ENCODE measurements at regions not wholly inside any gene's neighbourhood (a gene's known extent, or its start where the extent isn't known, plus 50 kb on each side); places are given as distances from the start of the nearest gene placed in this dataset.

- no peaks in the 10 kb centered on the region for H3K27me3 Mint-ChIP-seq
- H3K9me3 Mint-ChIP-seq, result peaks cover 0 to 16% (median 2%) of the 10 kb centered on the region in 11 donors
- Histone ChIP-seq H3K4me3 (ENCODE audit: low read length) (no peak overlapping the region), H3K9me3 (ENCODE audit: control insufficient read depth in 2 of 3, low read length in 3 of 3) (peaks cover 0 to 4% (median 0%) of the 10 kb centered on the region in 3 experiments), H3K4me1 (ENCODE audit: control insufficient read depth in 2 of 2, insufficient read depth in 2 of 2, low read length in 2 of 2) (no peaks in the 10 kb centered on the region), H3K27ac (ENCODE audit: low read depth, low read length) (no peak overlapping the region), H3K36me3 (ENCODE audit: control insufficient read depth in 2 of 3, insufficient read depth in 3 of 3, low read length in 3 of 3) (no peaks in the 10 kb centered on the region), H3K27me3 (ENCODE audit: control insufficient read depth in 2 of 2, insufficient read depth in 2 of 2, low read length in 2 of 2) (no peaks in the 10 kb centered on the region)
- no peak for DNase-seq
- ATAC-seq, result no peak
- H3K4me3 Mint-ChIP-seq, result no peak overlapping the region
- peaks cover 0 to 3% (median 0%) of the 10 kb centered on the region in 7 donors for H3K4me1 Mint-ChIP-seq
- peaks cover 0 to 4% (median 2%) of the 10 kb centered on the region in 5 donors for H3K36me3 Mint-ChIP-seq
- no peak overlapping the region for H3K27ac Mint-ChIP-seq
- CTCF ChIA-PET, result no interaction called here
- POLR2A ChIA-PET, result no interaction called here
- intact Hi-C loops (cut with micrococcal nuclease), result no loop called here
These were observed 87.9 kb upstream of the COL5A2 start for GRCh38 chr2:189267491-189267890.

GRCh38 chr2:189267925-189268579 is 88.5 kb upstream of the COL5A2 start:
- no peak overlapping the region for H3K27ac Mint-ChIP-seq
- POLR2A ChIA-PET, result no interaction called here
- ATAC-seq (no peak), DNase-seq (no peak)
- peaks cover 0 to 4% (median 0%) of the 10 kb centered on the region in 3 experiments for H3K9me3 ChIP-seq (ENCODE audit: control insufficient read depth in 2 of 3, low read length in 3 of 3)
- peaks cover 0 to 3% (median 0%) of the 10 kb centered on the region in 7 donors for H3K4me1 Mint-ChIP-seq
- no peaks in the 10 kb centered on the region for H3K27me3 Mint-ChIP-seq
- H3K4me1 ChIP-seq (ENCODE audit: control insufficient read depth in 2 of 2, insufficient read depth in 2 of 2, low read length in 2 of 2), result no peaks in the 10 kb centered on the region
- H3K36me3 ChIP-seq (ENCODE audit: control insufficient read depth in 2 of 3, insufficient read depth in 3 of 3, low read length in 3 of 3), result no peaks in the 10 kb centered on the region
- H3K27ac ChIP-seq (ENCODE audit: low read depth, low read length), result no peak overlapping the region
- H3K9me3 Mint-ChIP-seq, result peaks cover 0 to 16% (median 2%) of the 10 kb centered on the region in 11 donors
- CTCF ChIA-PET, result no interaction called here
- intact Hi-C loops (cut with micrococcal nuclease), result no loop called here
- peaks cover 0 to 4% (median 2%) of the 10 kb centered on the region in 5 donors for H3K36me3 Mint-ChIP-seq
- no peaks in the 10 kb centered on the region for H3K27me3 ChIP-seq (ENCODE audit: control insufficient read depth in 2 of 2, insufficient read depth in 2 of 2, low read length in 2 of 2)
- no peak overlapping the region for H3K4me3 Mint-ChIP-seq
- H3K4me3 ChIP-seq (ENCODE audit: low read length), result no peak overlapping the region

GRCh38 chr2:189268763-189269162 is 89.2 kb upstream of the COL5A2 start:
- no peaks in the 10 kb centered on the region for H3K4me1 ChIP-seq (ENCODE audit: control insufficient read depth in 2 of 2, insufficient read depth in 2 of 2, low read length in 2 of 2)
- no peak overlapping the region for H3K4me3 ChIP-seq (ENCODE audit: low read length)
- no peaks in the 10 kb centered on the region for H3K36me3 ChIP-seq (ENCODE audit: control insufficient read depth in 2 of 3, insufficient read depth in 3 of 3, low read length in 3 of 3)
- H3K27me3 ChIP-seq (ENCODE audit: control insufficient read depth in 2 of 2, insufficient read depth in 2 of 2, low read length in 2 of 2), result no peaks in the 10 kb centered on the region
- H3K9me3 Mint-ChIP-seq, result peaks cover 0 to 16% (median 2%) of the 10 kb centered on the region in 11 donors
- ChIA-PET POLR2A (no interaction called here), CTCF (no interaction called here)
- H3K4me1 Mint-ChIP-seq, result peaks cover 0 to 3% (median 0%) of the 10 kb centered on the region in 7 donors
- H3K36me3 Mint-ChIP-seq, result peaks cover 0 to 4% (median 2%) of the 10 kb centered on the region in 5 donors
- intact Hi-C loops (cut with micrococcal nuclease), result no loop called here
- ATAC-seq (no peak), DNase-seq (no peak)
- H3K27ac Mint-ChIP-seq, result no peak overlapping the region
- H3K4me3 Mint-ChIP-seq, result no peak overlapping the region
- H3K27ac ChIP-seq (ENCODE audit: low read depth, low read length), result no peak overlapping the region
- peaks cover 0 to 4% (median 0%) of the 10 kb centered on the region in 3 experiments for H3K9me3 ChIP-seq (ENCODE audit: control insufficient read depth in 2 of 3, low read length in 3 of 3)
- no peaks in the 10 kb centered on the region for H3K27me3 Mint-ChIP-seq

- H3K4me1 Mint-ChIP-seq, result peaks cover 0 to 3% (median 0%) of the 10 kb centered on the region in 7 donors
- POLR2A ChIA-PET, result no interaction called here
- intact Hi-C loops (cut with micrococcal nuclease), result no loop called here
These were observed 94.2 kb upstream of the COL5A2 start for GRCh38 chr2:189273734-189274133.

GRCh38 chr2:189274361-189274760 is 94.8 kb upstream of the COL5A2 start:
- no peaks in the 10 kb centered on the region for H3K9me3 ChIP-seq (ENCODE audit: control insufficient read depth in 2 of 3, low read length in 3 of 3)
- Mint-ChIP-seq H3K9me3 (peaks cover 0 to 12% (median 2%) of the 10 kb centered on the region in 11 donors), H3K27ac (no peak overlapping the region), H3K27me3 (peaks cover 0 to 1% (median 0%) of the 10 kb centered on the region in 5 donors), H3K4me1 (peaks cover 0 to 1% (median 0%) of the 10 kb centered on the region in 7 donors), H3K4me3 (no peak overlapping the region), H3K36me3 (peaks cover 0 to 2% (median 0%) of the 10 kb centered on the region in 5 donors)
- ATAC-seq (no peak), DNase-seq (no peak)
- H3K36me3 ChIP-seq (ENCODE audit: control insufficient read depth in 2 of 3, insufficient read depth in 3 of 3, low read length in 3 of 3), result no peaks in the 10 kb centered on the region
- no peak overlapping the region for H3K27ac ChIP-seq (ENCODE audit: low read depth, low read length)
- no peak overlapping the region for H3K4me3 ChIP-seq (ENCODE audit: low read length)
- intact Hi-C loops (cut with micrococcal nuclease), result no loop called here
- no peaks in the 10 kb centered on the region for H3K27me3 ChIP-seq (ENCODE audit: control insufficient read depth in 2 of 2, insufficient read depth in 2 of 2, low read length in 2 of 2)
- ChIA-PET CTCF (no interaction called here), POLR2A (no interaction called here)
- H3K4me1 ChIP-seq (ENCODE audit: control insufficient read depth in 2 of 2, insufficient read depth in 2 of 2, low read length in 2 of 2), result no peaks in the 10 kb centered on the region

More at GRCh38 chr2:189273734-189274133, 94.2 kb upstream of the COL5A2 start:
- H3K27ac Mint-ChIP-seq, result no peak overlapping the region
- H3K9me3 Mint-ChIP-seq, result peaks cover 0 to 14% (median 2%) of the 10 kb centered on the region in 11 donors
- peaks cover 0 to 4% (median 0%) of the 10 kb centered on the region in 5 donors for H3K36me3 Mint-ChIP-seq
- H3K27me3 ChIP-seq (ENCODE audit: control insufficient read depth in 2 of 2, insufficient read depth in 2 of 2, low read length in 2 of 2), result no peaks in the 10 kb centered on the region
- no peak overlapping the region for H3K4me3 ChIP-seq (ENCODE audit: low read length)
- no peak for DNase-seq
- no peaks in the 10 kb centered on the region for H3K36me3 ChIP-seq (ENCODE audit: control insufficient read depth in 2 of 3, insufficient read depth in 3 of 3, low read length in 3 of 3)
- CTCF ChIA-PET, result no interaction called here
- H3K9me3 ChIP-seq (ENCODE audit: control insufficient read depth in 2 of 3, low read length in 3 of 3), result no peaks in the 10 kb centered on the region
- H3K4me3 Mint-ChIP-seq, result no peak overlapping the region
- no peak for ATAC-seq
- no peaks in the 10 kb centered on the region for H3K4me1 ChIP-seq (ENCODE audit: control insufficient read depth in 2 of 2, insufficient read depth in 2 of 2, low read length in 2 of 2)
- no peak overlapping the region for H3K27ac ChIP-seq (ENCODE audit: low read depth, low read length)
- peaks cover 0 to 1% (median 0%) of the 10 kb centered on the region in 5 donors for H3K27me3 Mint-ChIP-seq

GRCh38 chr2:189276277-189276676 is 96.7 kb upstream of the COL5A2 start:
- ATAC-seq, result no peak
- Histone ChIP-seq H3K27ac (ENCODE audit: low read depth, low read length) (no peak overlapping the region), H3K9me3 (ENCODE audit: control insufficient read depth in 2 of 3, low read length in 3 of 3) (no peaks in the 10 kb centered on the region), H3K4me1 (ENCODE audit: control insufficient read depth in 2 of 2, insufficient read depth in 2 of 2, low read length in 2 of 2) (no peaks in the 10 kb centered on the region), H3K27me3 (ENCODE audit: control insufficient read depth in 2 of 2, insufficient read depth in 2 of 2, low read length in 2 of 2) (peaks cover 0 to 7% of the 10 kb centered on the region in 2 donors), H3K36me3 (ENCODE audit: control insufficient read depth in 2 of 3, insufficient read depth in 3 of 3, low read length in 3 of 3) (no peaks in the 10 kb centered on the region), H3K4me3 (ENCODE audit: low read length) (no peak overlapping the region)
- intact Hi-C loops (cut with micrococcal nuclease), result no loop called here
- H3K36me3 Mint-ChIP-seq, result no peaks in the 10 kb centered on the region
- no peak for DNase-seq
- no peaks in the 10 kb centered on the region for H3K4me1 Mint-ChIP-seq
- no peak overlapping the region for H3K27ac Mint-ChIP-seq
- peaks cover 0 to 6% (median 1%) of the 10 kb centered on the region in 11 donors for H3K9me3 Mint-ChIP-seq
- no peak overlapping the region for H3K4me3 Mint-ChIP-seq
- ChIA-PET CTCF (no interaction called here), POLR2A (no interaction called here)
- H3K27me3 Mint-ChIP-seq, result peaks cover 0 to 1% (median 0%) of the 10 kb centered on the region in 5 donors

- H3K27me3 ChIP-seq (ENCODE audit: control insufficient read depth in 2 of 2, insufficient read depth in 2 of 2, low read length in 2 of 2), result peaks cover 0 to 7% of the 10 kb centered on the region in 2 donors
- H3K4me3 ChIP-seq (ENCODE audit: low read length), result no peak overlapping the region
- DNase-seq (no peak), ATAC-seq (no peak)
- no peaks in the 10 kb centered on the region for H3K36me3 Mint-ChIP-seq
- peaks cover 0 to 6% (median 0%) of the 10 kb centered on the region in 11 donors for H3K9me3 Mint-ChIP-seq
- no peaks in the 10 kb centered on the region for H3K4me1 ChIP-seq (ENCODE audit: control insufficient read depth in 2 of 2, insufficient read depth in 2 of 2, low read length in 2 of 2)
- CTCF ChIA-PET, result no interaction called here
- no peak overlapping the region for H3K4me3 Mint-ChIP-seq
- no peaks in the 10 kb centered on the region for H3K9me3 ChIP-seq (ENCODE audit: control insufficient read depth in 2 of 3, low read length in 3 of 3)
- intact Hi-C loops (cut with micrococcal nuclease), result loop anchor here in 1 of 2 donors (10.0 kb wide), 1 partner anchor 736 kb away; no protein-coding TSS in a partner anchor
- POLR2A ChIA-PET, result no interaction called here
- no peaks in the 10 kb centered on the region for H3K36me3 ChIP-seq (ENCODE audit: control insufficient read depth in 2 of 3, insufficient read depth in 3 of 3, low read length in 3 of 3)
- no peak overlapping the region for H3K27ac Mint-ChIP-seq
- H3K27ac ChIP-seq (ENCODE audit: low read depth, low read length), result no peak overlapping the region
- H3K4me1 Mint-ChIP-seq, result peaks cover 0 to 11% (median 2%) of the 10 kb centered on the region in 7 donors
- H3K27me3 Mint-ChIP-seq, result no peaks in the 10 kb centered on the region
These were observed 101.6 kb upstream of the COL5A2 start for GRCh38 chr2:189281201-189281600.

All from naive thymus-derived CD4-positive, alpha-beta T cell (primary cell).